GM18519 (cell line): ENCODE measurements at regions not wholly inside any gene's neighbourhood (a gene's known extent, or its start where the extent isn't known, plus 50 kb on each side); places are given as distances from the start of the nearest gene placed in this dataset.
"Not testable (repeated sequence)": the region's sequence is repeated elsewhere in the genome, so short reads cannot be mapped to it uniquely, and the experiment has no call there.

Source experiments
- ATAC-seq: cut with Tn5 transposase; IDR thresholded peaks from one replicate; pipeline ENCODE4 v1.9.1; 2021; ENCODE audit warnings: mild to moderate bottlenecking, moderate library complexity; ENCODE audit not compliant: unreplicated experiment, low FRiP score

DNA sequence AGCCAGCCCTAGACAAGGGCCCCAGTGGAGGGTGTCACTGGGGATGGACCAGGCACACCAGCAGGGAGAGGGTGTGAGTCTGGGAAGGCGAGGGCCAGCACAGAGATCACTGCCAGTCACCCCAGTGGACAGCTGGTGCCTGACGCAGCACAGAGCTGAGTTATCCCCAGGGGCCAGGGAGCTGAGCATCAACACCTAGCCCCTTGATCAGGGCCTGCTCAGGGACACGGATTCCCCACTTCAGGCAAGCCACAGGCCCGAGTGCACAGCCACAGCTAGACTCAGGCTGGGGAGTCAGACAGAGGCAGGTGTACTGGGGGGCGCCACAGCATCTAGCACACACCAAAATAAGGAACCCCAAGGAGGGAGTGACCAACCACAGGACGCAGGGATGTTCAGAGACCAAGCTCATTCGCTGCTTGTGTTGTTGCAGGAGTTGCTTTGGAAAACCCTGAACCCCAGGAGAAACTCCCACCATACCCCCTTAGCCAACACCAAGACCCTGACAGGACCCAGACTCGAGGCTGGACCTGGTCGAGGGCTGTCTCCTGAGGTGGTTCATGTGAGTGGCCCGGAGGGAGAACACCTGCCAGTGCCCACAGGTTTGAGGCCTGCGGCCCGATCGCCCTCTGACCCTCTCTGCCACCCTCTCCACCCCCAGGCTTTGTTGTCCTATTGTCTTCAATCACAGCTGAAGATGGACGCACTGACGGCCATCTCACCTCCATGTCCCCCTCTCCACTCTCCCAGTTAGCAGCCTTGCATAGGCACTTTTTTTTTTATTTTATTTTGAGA is 146.8 kb downstream of the TPRA1 start:
- ATAC-seq = no peak

DNA sequence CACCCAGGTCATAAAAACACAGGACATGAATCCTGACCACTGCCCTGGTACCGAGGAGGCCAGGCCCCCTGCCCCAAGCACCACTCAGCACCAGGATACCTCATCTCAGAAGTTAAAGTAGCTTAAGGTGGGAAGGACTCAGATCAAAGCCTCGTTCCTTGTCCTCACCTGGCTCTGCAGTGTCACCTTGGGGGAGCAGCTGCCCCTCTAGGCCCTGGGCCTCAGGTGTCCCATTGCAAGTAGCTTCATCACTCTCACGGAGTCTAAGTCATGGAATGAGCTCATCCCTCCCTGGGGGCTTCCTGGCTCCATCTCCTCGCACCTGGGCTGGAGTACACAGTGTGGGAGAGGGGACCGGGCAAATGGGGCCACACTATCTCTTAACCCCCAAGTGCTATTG is 148.0 kb downstream of the TPRA1 start:
- ATAC-seq = no peak

DNA sequence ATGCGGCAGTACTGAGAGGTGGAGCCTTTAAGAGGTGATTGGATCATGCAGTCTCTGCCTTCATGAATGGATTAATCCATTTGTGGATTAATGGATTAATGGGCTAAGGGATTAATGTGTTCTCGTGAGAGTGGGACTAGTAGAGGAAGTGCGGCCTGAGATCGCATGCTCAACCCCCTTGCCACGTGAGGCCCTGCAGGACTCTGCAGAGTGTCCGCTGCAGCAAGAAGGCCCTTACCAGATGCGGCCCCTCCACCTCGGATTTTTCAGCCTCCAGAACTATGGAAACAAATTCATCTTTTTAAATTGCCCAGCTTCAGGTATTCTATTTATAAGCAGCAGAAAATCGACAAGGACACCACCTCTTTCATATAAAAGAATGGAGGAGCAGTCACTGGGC is 148.8 kb downstream of the TPRA1 start:
- no peak for ATAC-seq

DNA sequence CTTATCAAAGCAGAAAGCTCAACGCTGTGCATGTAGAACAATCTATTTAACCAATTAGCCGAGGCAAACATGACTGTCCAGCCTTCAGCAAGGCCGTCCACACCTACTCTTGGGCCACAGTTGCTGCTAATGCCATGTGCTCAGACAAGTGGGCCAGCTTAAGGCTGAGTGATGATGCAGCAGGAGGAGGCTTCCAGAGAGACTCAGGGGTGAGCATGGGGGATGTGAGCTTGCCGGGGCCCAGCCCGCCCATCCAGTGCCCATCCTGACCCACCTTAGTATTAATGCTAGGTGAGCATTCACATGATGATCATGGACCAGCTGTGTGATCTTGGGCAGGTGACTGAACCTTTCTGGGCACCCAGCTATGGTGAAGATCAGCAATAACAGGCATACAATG is 150.1 kb downstream of the TPRA1 start:
- no peak for ATAC-seq

DNA sequence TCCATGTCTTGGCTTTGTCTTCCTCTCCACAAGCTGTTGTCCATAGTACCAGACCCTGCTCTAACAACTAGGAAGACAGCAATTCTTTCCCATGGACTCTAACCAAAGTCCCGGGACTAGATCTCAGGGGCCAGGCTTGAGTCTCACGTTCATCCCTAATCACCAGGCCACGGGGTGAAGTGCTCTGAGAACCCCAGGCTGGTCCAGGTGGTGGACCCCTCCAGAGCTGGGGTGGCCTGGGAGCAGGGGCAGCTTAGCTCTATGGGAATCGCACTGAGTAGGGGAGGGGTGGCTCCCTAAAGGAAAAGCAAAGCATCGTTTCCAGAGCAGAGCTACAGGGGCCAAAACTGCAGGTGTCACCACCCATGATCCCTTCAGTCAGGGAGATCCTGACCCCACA is 150.9 kb downstream of the TPRA1 start:
- no peak for ATAC-seq

DNA sequence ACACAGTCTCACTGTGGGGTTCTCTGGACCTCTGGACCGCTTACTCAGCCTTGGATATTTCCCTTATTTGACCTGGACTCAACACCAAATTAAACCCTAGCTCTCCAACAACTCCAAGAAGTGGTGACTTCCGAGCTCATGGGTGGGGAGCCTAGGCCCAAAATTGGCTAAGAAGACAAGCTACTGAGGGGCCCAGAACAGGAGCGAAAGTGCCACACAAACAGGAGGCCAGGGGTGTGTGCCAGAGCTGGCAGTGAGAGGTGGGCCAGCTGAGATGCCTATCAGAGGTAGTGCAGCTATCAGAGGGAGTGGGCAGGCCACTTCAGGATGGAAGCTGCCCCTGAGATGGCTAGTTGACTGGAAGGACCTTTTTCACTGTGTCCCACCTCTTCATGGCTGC is 151.1 kb upstream of the PRR20G start:
- no peak for ATAC-seq

DNA sequence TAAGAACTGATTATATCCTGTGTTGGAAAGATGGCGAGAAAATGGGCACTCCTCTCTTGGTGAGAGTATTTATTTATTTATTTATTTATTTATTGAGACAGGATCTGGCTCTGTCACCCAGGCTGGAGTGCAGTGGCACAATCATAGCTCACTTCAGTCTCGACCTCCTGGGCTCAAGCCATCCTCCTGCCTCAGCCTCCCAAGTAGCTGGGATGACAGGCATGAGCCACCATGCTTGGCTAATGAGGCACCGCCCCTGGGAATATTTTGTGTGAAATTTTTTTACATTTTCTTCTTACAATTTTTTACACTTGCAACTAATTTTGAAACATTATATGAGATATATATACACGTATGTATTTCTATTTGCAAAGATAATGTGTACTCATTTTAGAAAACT is 150.5 kb upstream of the PRR20G start:
- ATAC-seq = no peak

DNA sequence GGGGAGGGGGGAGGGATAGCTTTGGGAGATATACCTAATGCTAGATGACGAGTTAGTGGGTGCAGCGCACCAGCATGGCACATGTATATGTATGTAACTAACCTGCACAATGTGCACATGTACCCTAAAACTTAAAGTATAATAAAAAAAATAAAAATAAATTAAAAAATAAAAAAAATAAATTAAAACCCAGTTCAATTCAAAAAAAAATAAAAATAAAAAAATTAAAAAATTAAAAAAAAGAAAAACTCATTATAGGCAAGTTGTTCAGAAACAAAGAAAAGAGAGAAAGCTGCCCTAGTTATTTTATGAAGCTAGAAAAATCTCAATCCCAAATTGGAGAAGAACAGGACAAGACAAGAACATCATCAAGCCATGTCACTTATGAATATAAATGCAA is 147.5 kb upstream of the PRR20G start:
- not testable (repeated sequence) for ATAC-seq

DNA sequence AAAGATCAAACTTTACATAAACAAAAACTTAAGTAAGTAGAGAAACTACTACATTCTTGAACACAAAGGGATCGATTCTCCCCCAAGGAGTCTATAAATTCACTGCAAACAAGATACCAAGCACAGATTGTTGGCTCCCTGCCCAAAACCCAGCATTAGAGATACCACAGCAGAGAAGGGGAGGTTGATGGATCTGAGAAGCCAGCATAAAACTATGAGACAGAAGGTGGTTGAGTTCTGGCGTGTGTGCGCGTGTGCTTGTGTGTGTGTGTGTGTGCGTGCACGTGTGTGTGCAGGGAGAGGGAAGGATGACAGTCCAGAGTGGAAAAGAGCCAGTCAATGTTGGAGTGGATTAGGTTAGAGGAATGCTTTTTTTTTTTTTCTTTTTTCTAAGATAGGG is 143.2 kb upstream of the PRR20G start:
- no peak for ATAC-seq

DNA sequence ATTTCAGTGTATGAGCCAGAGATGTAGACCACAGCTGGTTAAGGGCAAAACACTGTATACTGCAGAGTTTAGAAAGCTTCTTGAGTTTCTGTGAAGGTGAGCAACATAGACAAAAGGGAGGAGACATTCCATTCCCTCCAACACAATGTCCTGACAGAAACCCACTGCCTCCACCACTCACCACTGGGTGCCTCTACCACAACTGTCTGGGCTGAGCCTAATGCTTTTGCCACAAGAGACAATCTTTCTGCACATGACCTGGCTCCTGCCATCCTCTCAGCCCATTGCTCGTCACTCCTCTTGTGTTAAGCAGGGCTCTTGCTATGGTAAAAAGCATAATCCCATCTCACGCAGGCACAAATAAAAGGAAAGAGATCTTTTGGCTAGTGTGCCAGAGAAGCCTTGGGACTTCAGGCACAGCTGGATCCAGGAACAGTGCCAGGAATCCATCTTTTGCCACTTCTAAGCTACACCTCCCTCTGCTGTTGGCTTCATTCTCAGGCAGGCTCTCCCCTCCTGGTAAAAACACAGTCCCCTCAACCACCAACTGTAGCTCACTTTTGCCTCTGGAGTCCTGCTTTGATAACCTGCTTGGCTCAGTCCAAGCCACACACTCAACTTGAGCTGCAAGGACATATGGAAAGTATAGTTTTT is 140.6 kb upstream of the PRR20G start:
- ATAC-seq = no peak

DNA sequence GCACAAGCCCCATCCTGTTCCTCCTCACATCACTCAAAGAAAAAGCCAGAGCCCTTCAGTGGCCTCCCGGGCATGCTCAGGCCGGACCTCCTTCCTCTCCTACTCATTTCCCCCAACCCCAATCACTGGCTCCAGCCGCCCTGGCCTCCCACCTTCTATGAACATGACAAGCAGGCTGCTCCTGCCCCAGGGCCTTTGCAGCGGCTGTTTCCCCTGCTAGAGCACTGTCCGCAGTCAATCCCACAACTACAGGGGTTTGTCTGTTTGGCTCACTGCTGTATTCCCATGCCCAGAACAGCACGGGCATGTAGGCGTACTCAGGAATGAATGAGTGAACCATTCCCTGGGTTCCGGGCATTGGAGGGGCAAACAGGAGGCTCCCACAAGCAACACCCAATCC is 139.8 kb upstream of the PRR20G start:
- ATAC-seq = no peak

DNA sequence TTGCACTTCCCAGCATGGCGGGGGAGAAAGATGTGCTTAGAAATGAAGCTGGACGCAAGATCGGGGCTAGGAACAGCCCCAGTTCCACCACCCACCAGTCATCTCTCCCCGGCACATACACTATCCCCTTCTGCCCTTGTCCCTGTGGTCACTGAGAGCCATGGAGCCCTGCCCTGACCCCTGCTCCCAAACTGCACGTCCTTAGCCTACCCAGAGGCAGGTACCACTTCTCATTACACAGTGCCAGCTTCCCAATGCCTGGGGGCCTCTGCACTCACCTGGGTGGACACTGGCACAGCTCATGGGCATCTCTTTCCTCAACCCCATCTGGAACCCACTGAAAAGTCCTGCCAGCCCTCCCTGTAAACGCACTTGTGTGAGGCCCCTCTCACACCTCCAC is 139.3 kb upstream of the PRR20G start:
- no peak for ATAC-seq

DNA sequence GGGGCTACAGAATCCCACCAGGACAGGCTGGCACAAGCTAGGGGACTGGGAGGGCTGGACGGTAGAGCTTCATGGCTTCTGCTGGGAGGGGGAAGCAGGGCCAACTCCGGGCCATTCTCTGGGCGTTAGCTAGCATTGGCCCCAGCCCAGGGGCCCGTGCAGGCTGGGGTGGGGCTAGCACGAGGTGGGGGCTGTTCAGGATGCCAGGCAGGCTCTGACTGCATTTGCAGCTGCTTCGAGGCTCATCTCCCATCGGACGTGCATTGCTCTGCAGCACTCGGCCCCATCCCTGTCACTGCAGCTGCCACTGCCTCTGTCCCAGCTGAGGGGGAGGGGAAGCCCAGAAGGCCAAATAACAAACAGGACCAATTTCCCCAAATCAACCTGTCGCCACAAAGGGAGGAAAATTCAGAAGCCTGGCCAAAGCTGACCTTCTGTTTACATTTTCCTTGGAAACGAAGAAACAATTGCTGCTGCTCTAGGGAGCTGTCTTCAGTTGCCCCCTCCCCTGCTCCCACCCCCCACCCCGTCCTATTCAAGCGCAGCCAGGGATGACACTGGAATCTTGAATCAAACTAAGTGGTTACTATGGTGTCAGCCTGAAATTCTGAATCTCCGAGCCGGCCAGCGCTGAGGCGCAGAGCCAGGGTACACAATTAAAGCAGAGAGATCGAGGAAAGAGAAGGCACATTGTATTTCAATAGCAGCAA is 138.8 kb upstream of the PRR20G start:
- no peak for ATAC-seq

DNA sequence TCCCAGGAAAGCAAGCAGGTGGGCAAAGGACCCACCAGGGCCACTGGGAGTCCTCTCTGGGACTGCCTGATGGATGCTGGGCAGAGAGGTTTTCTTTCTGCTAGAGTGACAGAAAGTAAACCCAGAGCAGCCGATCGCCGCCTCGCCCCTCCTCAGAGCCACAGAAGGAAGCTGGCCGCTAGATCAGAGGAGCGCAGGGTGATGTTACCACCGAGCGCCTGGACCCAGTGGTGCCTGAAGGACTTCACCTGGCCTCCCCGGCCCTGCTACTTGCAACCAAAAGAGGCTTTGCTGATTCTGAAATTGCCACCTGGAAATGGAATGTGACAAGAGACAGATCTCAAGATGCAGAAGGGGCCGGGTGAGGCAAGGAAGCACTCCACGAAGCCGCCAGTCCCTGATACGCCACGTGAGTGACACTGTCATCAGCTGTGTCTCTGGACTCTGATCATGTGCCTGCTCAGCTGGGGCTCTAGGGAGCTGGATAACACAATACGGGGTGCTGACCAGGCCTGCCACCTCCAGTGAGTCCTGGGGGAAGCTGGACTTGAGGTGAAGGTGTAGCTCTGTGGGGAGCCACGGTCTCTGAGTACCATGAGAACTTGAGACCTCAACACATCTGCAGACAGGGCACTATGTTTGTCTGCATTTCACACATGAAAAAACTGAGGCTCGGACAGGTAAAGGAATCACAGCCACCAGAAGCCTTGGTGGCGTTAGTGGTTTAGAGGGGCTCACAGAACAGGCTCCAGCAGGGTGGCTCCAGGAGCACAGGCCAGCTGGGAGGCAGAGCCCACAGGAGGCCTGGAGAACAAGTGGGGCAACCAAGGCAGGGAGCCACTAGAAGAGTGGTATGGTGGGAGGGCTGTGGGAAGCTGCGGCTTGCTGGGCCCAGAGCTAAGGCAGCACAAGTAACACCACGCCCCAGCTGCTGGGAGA is 137.9 kb upstream of the PRR20G start:
- no peak for ATAC-seq

DNA sequence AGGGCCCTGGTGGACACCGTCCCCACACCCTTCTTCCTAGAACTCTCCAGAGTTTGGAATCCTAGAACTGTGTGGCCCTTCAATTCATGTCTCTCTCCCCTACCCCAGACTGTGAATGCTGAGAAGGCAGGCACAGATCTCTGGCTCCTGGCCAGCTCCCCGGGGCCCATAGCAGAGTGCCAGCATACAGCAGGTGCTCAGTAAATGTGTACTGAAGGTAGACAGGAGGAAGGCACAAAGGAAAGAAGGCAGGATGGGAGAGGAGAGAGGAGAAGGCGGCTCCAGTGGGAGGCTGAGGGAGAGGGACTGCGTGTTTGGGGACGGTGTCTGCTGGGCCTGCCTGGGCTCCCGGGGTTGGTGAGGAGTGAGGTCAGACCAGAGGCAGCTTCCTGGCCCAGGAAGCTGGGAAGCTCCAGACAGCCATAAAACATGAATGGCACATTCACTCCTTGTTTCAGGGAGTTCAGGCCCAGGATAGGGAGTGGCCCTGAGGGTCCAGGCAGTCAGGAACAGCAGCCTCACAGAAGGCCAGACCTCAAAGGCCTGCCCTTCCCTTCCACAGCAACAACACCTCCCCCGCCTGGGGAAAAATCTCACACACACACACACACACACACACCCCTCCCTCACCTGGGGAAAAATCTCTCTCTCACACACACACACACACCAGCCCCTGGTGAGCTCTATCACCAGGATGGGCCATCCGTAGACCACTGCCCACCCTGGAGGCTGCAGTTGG is 137.1 kb upstream of the PRR20G start:
- no peak for ATAC-seq

DNA sequence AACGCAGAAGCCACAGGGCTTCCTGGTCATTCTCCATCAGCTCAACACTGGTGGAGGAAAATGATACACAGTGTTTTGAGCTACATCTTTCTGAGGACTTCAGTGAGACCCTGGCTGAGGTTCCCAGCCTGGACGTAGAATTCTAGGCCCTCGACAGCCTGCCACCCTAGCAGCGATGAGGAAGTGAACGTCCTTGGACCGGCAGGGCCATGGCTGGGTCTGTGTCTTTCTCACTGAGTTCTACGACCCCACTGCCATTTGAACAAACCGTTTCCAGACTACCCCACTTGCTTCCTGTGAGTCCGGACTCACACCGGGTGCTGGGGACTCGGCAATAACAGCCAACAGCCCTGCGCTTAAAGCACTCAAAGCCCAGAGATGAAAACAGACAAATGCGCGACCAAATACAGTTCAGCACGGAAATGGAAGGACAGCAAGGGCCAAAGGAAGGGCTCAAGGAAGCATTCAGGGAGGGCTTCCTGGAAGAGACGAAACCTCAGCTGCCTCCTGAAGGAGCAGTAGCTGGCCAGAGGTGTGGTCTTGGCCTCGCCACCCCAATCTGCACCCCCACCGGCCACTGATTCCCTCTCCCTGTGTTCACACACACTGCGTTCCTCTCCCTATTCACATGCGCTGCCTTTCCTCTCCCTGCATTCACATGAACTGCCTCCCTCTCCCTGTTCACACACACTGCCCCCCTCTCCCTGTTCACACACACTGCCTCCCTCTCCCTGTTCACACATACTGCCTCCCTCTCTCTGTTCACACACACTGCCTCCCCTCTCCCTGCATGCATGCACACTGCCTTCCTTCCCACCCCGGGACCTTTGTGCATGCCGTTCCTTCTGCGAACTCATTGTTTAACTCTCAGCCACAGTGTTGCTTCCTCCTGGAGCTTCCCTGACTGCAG is 136.3 kb upstream of the PRR20G start:
- ATAC-seq = no peak

DNA sequence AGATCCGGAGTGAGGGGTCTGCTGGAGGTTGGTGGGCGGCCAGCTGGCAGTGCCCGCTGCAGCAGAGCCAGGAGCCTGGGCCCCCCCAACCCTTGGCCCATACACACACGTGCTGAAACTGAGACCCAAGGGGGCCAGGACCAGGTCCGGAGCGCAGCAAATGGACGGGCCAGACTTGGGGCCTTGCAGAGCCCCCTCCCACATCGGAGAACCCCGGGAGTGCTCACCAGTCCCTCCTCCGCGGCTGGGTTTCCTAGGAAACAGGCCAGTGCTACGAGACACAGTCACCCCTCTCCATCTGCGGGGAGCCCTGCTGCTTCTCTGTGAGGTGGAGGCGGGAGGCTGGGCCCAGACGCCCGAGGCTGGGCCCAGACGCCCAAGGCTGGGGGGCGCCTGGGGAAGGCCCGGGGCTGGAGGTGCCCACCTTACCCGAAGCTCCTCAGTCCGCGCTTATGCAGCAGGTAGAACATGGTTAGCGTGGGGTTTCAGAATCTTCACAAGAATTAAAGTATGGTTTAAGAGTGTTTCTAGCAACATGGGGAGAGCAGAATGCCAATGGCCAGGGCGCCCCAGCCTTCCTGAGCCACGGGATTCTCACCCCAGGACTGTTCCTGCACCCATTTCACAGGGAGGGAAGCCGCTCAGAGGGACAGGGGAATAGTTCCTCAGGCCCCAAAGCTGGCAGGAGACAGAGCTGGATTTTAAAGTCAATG is 135.0 kb upstream of the PRR20G start:
- ATAC-seq = no peak

DNA sequence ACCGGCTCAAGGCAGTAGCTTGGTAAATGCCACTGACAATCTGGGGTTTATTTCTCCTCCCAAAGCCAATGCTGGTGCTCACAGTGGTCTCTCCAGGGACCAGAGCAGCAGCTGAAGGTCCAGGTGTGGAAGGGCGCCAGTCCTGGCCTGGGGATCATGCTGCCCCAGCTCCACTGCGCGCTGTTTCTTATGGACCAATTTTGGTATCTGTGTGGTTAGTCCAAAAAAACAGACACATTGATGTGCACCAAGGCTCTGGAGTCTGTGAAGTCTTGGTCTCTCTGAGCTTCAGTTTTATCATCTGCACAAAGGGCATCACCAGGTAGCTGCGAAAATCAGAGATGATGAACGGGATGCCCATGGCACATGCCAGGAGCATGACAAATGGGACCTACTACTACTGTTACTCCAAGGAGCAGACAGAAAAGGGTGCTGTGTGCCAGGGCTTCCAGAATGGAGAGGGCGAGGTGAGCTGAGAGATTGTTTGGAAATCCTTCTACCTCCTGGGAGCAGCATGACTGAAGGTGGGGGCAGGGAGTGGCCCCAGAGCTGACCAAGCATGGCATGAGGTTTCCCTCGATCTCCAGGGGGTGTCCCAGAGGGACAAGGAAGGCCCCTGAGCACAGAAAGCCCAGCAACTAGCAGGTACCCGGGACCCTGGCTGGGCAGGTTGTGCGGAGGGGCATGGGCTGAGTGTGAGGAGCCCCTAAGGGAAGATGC is 134.3 kb upstream of the PRR20G start:
- ATAC-seq = no peak
